ENCODE measurements at regions not wholly inside any gene's neighbourhood (a gene's known extent, or its start where the extent isn't known, plus 50 kb on each side); places are given as distances from the start of the nearest gene placed in this dataset.

DNA sequence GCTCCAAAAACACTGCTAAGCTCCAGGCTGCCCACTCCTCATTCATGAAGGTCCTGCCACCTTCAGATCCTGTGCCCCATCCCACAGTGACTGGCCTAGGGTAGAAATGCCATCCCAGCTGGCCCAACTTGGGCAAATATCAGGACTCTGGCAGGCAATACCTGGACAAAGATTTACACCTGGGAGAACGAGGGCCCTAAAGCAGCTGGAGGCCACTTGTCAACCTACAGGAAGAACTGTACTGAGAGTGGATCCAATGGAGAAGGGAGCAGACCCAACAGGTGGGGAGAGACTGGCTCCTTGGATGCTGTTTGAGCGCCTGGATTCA is 57.1 kb upstream of the GATA2 start:
- peak overlapping the region; percentile 91 for H2AFZ ChIP-seq
- H3K36me3 Mint-ChIP-seq (ENCODE audit: low read depth), result no peaks in the 10 kb centered on the region; the same call in 2 of the 3 replicates
- H3K27me3 ChIP-seq (ENCODE audit: insufficient read depth), result peaks cover 16% of the 10 kb centered on the region
- H3K4me2 ChIP-seq, result no peak overlapping the region
- H4K20me1 ChIP-seq (replicated peaks; ENCODE audit: insufficient read depth), result no peaks in the 10 kb centered on the region
- H3K4me1 ChIP-seq (ENCODE audit: insufficient read depth), result peaks cover 6% of the 10 kb centered on the region; the same call in 1 of the 2 replicates
- no peaks in the 10 kb centered on the region for H3K36me3 ChIP-seq (ENCODE audit: insufficient read depth)
- no peaks in the 10 kb centered on the region for H3K9me2 ChIP-seq (ENCODE audit: insufficient read depth)
- ATAC-seq (no peak), DNase-seq (ENCODE audit: low spot score) (no peak)
- no peak overlapping the region for H3K27ac Mint-ChIP-seq
- H3K79me2 ChIP-seq (replicated peaks; ENCODE audit: insufficient read depth), result no peaks in the 10 kb centered on the region
- no peak overlapping the region for H3K4me3 Mint-ChIP-seq
- peaks cover 23% of the 10 kb centered on the region for H3K27me3 Mint-ChIP-seq (ENCODE audit: insufficient read depth, low read depth, poor library complexity)
- H3K4me3 ChIP-seq, result no peak overlapping the region
- peaks cover 11% of the 10 kb centered on the region for H3K4me1 Mint-ChIP-seq
- TF ChIP-seq ZNF462 (CRISPR knock-in tag; IDR thresholded peaks at IDR 0.05) (no peak), ZNF331 (CRISPR knock-in tag; IDR thresholded peaks at IDR 0.05; ENCODE audit: low read depth) (no peak), STAT1 (IDR thresholded peaks at IDR 0.05; ENCODE audit: unreplicated experiment) (no peak), NANOG (IDR thresholded peaks at IDR 0.05; ENCODE audit: borderline replicate concordance) (no peak), CREB1 (CRISPR knock-in tag; IDR thresholded peaks at IDR 0.05; ENCODE audit: low read depth) (no peak), EZH2phosphoT487 (IDR thresholded peaks at IDR 0.05; ENCODE audit: unreplicated experiment) (no peak), ZNF114 (CRISPR knock-in tag; IDR thresholded peaks at IDR 0.05) (no peak), JUNB (IDR thresholded peaks at IDR 0.05; ENCODE audit: unreplicated experiment) (no peak), REST (IDR thresholded peaks at IDR 0.05; ENCODE audit: unreplicated experiment) (no peak), EZH2 (IDR thresholded peaks at IDR 0.05; ENCODE audit: low read depth, unreplicated experiment) (no peak), POLR2AphosphoS5 (IDR thresholded peaks at IDR 0.05; ENCODE audit: low read depth) (no peak), CTCF (conservative IDR thresholded peaks at IDR 0.05; ENCODE audit: low read depth in 2 of 2) (no peak)
- TF ChIP-seq, protein P1, sequence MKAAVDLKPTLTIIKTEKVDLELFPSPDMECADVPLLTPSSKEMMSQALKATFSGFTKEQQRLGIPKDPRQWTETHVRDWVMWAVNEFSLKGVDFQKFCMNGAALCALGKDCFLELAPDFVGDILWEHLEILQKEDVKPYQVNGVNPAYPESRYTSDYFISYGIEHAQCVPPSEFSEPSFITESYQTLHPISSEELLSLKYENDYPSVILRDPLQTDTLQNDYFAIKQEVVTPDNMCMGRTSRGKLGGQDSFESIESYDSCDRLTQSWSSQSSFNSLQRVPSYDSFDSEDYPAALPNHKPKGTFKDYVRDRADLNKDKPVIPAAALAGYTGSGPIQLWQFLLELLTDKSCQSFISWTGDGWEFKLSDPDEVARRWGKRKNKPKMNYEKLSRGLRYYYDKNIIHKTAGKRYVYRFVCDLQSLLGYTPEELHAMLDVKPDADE (IDR thresholded peaks at IDR 0.05), result no peak
- no peaks in the 10 kb centered on the region for H3F3A ChIP-seq (replicated peaks; ENCODE audit: low read depth)
- no peak overlapping the region for H3K27ac ChIP-seq (ENCODE audit: low read depth)
- no peaks in the 10 kb centered on the region; the same call in 2 of the 3 replicates for H3K9me3 Mint-ChIP-seq

Measured in GM23338 (cell line).